ENCODE measurements at regions not wholly inside any gene's neighbourhood (a gene's known extent, or its start where the extent isn't known, plus 50 kb on each side); places are given as distances from the start of the nearest gene placed in this dataset.

DNA sequence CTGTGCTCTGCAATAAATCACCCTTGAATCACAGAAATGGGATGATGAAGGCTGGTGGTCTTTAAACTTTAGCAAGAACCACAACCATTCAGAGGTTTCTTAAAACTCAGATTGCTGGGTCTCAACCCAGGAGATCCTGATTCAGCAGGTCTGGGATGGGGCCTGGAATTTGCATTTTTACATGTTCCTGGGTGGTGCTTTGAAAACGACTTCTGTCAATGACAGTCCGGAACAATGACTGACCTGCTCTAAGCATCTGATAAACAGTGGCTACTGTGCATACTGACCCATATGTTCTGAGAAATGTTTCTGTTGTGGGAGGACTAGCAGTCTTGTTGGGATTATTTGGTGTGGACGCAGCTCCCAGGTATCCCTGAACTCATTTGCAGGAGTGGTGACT, 92.7 kb downstream of the GADD45G start:
- TF ChIP-seq, protein P1, sequence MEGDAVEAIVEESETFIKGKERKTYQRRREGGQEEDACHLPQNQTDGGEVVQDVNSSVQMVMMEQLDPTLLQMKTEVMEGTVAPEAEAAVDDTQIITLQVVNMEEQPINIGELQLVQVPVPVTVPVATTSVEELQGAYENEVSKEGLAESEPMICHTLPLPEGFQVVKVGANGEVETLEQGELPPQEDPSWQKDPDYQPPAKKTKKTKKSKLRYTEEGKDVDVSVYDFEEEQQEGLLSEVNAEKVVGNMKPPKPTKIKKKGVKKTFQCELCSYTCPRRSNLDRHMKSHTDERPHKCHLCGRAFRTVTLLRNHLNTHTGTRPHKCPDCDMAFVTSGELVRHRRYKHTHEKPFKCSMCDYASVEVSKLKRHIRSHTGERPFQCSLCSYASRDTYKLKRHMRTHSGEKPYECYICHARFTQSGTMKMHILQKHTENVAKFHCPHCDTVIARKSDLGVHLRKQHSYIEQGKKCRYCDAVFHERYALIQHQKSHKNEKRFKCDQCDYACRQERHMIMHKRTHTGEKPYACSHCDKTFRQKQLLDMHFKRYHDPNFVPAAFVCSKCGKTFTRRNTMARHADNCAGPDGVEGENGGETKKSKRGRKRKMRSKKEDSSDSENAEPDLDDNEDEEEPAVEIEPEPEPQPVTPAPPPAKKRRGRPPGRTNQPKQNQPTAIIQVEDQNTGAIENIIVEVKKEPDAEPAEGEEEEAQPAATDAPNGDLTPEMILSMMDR (IDR thresholded peaks at IDR 0.05): no peak
- H3K4me1 ChIP-seq: no peaks in the 10 kb centered on the region
- no peak overlapping the region for H3K4me3 ChIP-seq
- H3K9me3 ChIP-seq: no peaks in the 10 kb centered on the region
- H3K27me3 ChIP-seq: no peaks in the 10 kb centered on the region
- intact Hi-C loops (cut with DNase I): no loop called here
- no peak overlapping the region for H3K9ac ChIP-seq (ENCODE audit: low read depth in 2 of 2, low read length in 2 of 2)
- DNase-seq: no peak
- no peak overlapping the region for H3K27ac ChIP-seq
- no peaks in the 10 kb centered on the region for H3K36me3 ChIP-seq

DNA sequence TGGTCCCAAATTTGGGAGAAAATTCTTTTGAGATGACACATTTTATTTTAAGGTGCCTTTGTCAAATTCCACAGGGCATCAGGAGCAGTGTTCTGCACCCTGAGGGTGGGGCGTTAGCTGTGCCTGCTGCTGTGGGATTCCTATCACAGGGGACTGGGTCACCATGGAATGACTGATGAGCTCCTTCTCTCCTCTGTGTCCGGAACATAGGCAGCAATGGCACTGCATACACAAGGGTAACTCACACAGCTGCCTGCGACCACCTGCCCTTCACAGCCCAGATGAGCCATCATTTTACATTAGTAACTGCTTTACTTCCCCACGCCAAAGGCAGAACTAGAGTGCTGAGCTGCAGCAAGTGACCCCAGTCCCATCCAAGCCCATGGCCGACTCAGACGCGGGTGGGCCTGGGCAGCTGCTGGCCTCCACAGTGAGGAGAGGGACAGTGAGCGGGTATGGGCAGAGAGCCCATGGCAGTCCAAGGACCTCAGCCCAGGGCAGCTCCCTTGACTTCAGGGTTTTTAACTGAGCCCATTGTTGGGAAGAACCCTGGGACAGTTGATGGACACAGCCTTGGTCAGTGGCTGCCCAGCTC, 93.7 kb downstream of the GADD45G start:
- no peak overlapping the region for H3K4me3 ChIP-seq
- no peaks in the 10 kb centered on the region for H3K9me3 ChIP-seq
- no peak for DNase-seq
- H3K27me3 ChIP-seq: no peaks in the 10 kb centered on the region
- no peak overlapping the region for H3K9ac ChIP-seq (ENCODE audit: low read depth in 2 of 2, low read length in 2 of 2)
- intact Hi-C loops (cut with DNase I): no loop called here
- no peak overlapping the region for H3K27ac ChIP-seq
- TF ChIP-seq, protein P1 (IDR thresholded peaks at IDR 0.05): no peak
- no peaks in the 10 kb centered on the region for H3K36me3 ChIP-seq
- no peaks in the 10 kb centered on the region for H3K4me1 ChIP-seq

DNA sequence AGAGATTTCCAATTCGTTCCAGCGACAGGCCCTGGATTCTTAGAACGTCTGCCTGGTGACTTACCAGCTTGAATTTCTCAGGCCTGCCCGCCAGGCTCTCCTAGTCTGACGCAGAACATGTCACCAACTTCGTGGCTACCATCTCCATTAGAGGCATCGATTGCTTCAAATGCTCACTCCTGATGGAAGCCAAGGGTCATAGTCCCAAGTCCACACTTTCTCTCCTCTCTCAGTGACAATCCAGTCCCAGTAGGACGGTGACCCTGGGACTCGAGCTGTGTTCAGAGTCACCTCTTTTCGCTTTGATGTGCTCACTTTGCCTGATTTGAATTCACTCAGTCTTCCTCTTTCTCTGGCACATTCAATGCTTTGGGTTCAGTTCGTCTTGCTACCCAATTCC, 94.8 kb downstream of the GADD45G start:
- Histone ChIP-seq H3K27me3 (no peaks in the 10 kb centered on the region), H3K27ac (no peak overlapping the region), H3K4me3 (no peak overlapping the region), H3K36me3 (no peaks in the 10 kb centered on the region), H3K9ac (ENCODE audit: low read depth in 2 of 2, low read length in 2 of 2) (no peak overlapping the region), H3K4me1 (no peaks in the 10 kb centered on the region), H3K9me3 (no peaks in the 10 kb centered on the region)
- TF ChIP-seq, protein P1 (IDR thresholded peaks at IDR 0.05): no peak
- intact Hi-C loops (cut with DNase I): no loop called here
- no peak for DNase-seq

GRCh38 chr9:89701221-89701798, 96.5 kb downstream of the GADD45G start:
- intact Hi-C loops (cut with DNase I): no loop called here
- H3K9me3 ChIP-seq: no peaks in the 10 kb centered on the region
- H3K27ac ChIP-seq: no peak overlapping the region
- H3K27me3 ChIP-seq: no peaks in the 10 kb centered on the region
- peak overlapping the region in 1 of 2 donors; percentile 8 for H3K9ac ChIP-seq (ENCODE audit: low read depth in 2 of 2, low read length in 2 of 2)
- TF ChIP-seq, protein P1 (IDR thresholded peaks at IDR 0.05): no peak
- DNase-seq: no peak
- no peaks in the 10 kb centered on the region for H3K4me1 ChIP-seq
- no peaks in the 10 kb centered on the region for H3K36me3 ChIP-seq
- H3K4me3 ChIP-seq: no peak overlapping the region

DNA sequence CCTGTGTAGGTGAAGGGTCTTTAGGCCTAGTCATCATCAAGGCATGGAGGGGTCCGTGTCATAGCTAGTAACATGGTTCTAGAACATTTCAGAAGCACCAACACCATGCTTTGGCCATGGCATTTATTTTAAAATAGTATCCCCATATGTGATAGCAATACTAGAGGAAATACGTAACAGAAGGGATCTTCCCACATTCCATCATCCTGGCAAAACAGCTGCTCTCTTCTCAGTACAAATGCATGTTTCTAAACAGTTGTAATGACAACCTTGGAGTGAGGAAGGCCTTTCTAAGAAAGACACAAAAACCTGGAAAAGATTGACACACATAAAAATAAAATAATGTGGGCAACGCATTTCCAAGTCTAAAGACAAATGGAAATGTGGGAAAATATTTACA, 97.6 kb downstream of the GADD45G start:
- TF ChIP-seq, protein P1 (IDR thresholded peaks at IDR 0.05): no peak
- no peak for DNase-seq
- intact Hi-C loops (cut with DNase I): no loop called here
- no peaks in the 10 kb centered on the region for H3K36me3 ChIP-seq
- no peaks in the 10 kb centered on the region for H3K4me1 ChIP-seq
- H3K27me3 ChIP-seq: no peaks in the 10 kb centered on the region
- no peak overlapping the region for H3K27ac ChIP-seq
- H3K4me3 ChIP-seq: no peak overlapping the region
- H3K9me3 ChIP-seq: no peaks in the 10 kb centered on the region
- no peak overlapping the region for H3K9ac ChIP-seq (ENCODE audit: low read depth in 2 of 2, low read length in 2 of 2)

Data from colonic mucosa (tissue), 4 donors.